Liver (tissue), 8 donors: ENCODE measurements at regions not wholly inside any gene's neighbourhood (a gene's known extent, or its start where the extent isn't known, plus 50 kb on each side); places are given as distances from the start of the nearest gene placed in this dataset.

ENCODE experiments used
- DNase-seq: peaks from one replicate; pipeline ENCODE4 v3.0.0-alpha.2; 2017; ENCODE audit warnings: low spot score
- H3K27ac ChIP-seq, 2 donors: one replicate each; pipeline ENCODE4 v1.7.0; 2013; ENCODE audit warnings: inconsistent platforms in 2 of 2, low read length in 2 of 2, control low read depth in 1 of 2, low read depth in 1 of 2, mild to moderate bottlenecking in 1 of 2
- H3K27me3 ChIP-seq, 4 donors: one replicate each; pipeline versions ENCODE4 v1.6.1 to v1.7.0; 2013; ENCODE audit warnings: low read length in 3 of 4, inconsistent platforms in 1 of 4, mild to moderate bottlenecking in 1 of 4, moderate library complexity in 1 of 4; ENCODE audit not compliant: control insufficient read depth in 4 of 4, insufficient read depth in 4 of 4
- H3K36me3 ChIP-seq, 4 donors: one replicate each; pipeline versions ENCODE4 v1.6.1 to v1.7.0; 2013; ENCODE audit warnings: low read length in 3 of 4, mild to moderate bottlenecking in 3 of 4, low read depth in 1 of 4, moderate library complexity in 1 of 4; ENCODE audit not compliant: control insufficient read depth in 4 of 4, insufficient read depth in 3 of 4
- H3K4me1 ChIP-seq, 4 donors: one replicate each; pipeline versions ENCODE4 v1.6.1 to v1.7.0; 2013; ENCODE audit warnings: low read length in 3 of 4, mild to moderate bottlenecking in 3 of 4, moderate library complexity in 1 of 4; ENCODE audit not compliant: control insufficient read depth in 4 of 4, insufficient read depth in 4 of 4
- H3K4me3 ChIP-seq, 3 donors: one replicate each; pipeline versions ENCODE4 v1.6.1 to v1.7.0; 2013; ENCODE audit warnings: low read length in 3 of 3, control low read depth in 1 of 3, low read depth in 1 of 3, mild to moderate bottlenecking in 1 of 3
- H3K9ac ChIP-seq, 2 donors: one replicate each; pipeline ENCODE4 v1.7.0; 2013; ENCODE audit warnings: low read length in 2 of 2, mild to moderate bottlenecking in 2 of 2, moderate library complexity in 2 of 2, control low read depth in 1 of 2, low read depth in 1 of 2
- H3K9me3 ChIP-seq, 4 donors: one replicate each; pipeline versions ENCODE4 v1.6.1 to v1.7.0; 2013; ENCODE audit warnings: low read length in 3 of 4; ENCODE audit not compliant: control insufficient read depth in 4 of 4
- EGR1 ChIP-seq, 2 donors: IDR thresholded peaks; 2 replicates each; pipeline ENCODE4 v1.6.1; 2016 to 2018; ENCODE audit warnings: antibody characterized with exemption in 2 of 2, low read depth in 2 of 2
- FOXA2 ChIP-seq: IDR thresholded peaks from 2 replicates; pipeline ENCODE4 v1.6.1; 2016; ENCODE audit warnings: antibody characterized with exemption
- HNF4A ChIP-seq, 2 donors: conservative IDR thresholded peaks; 2 replicates each; pipeline ENCODE4 v1.6.1; 2016; ENCODE audit warnings: antibody characterized with exemption in 2 of 2, mild to moderate bottlenecking in 2 of 2
- HNF4G ChIP-seq: IDR thresholded peaks from 2 replicates; pipeline ENCODE4 v1.6.1; 2016; ENCODE audit warnings: antibody characterized with exemption
- JUND ChIP-seq, 2 donors: IDR thresholded peaks; 2 replicates each; pipeline ENCODE4 v1.6.1; 2016; ENCODE audit warnings: antibody characterized with exemption in 2 of 2
- RAD21 ChIP-seq, 2 donors: IDR thresholded peaks; 2 replicates each; pipeline ENCODE4 v1.6.1; 2016; ENCODE audit warnings: antibody characterized with exemption in 2 of 2, mild to moderate bottlenecking in 2 of 2
- RXRA ChIP-seq, 2 donors: IDR thresholded peaks; 2 replicates each; pipeline ENCODE4 v1.6.1; 2017 to 2018; ENCODE audit warnings: antibody characterized with exemption in 2 of 2, mild to moderate bottlenecking in 1 of 2
- SP1 ChIP-seq: IDR thresholded peaks from 2 replicates; pipeline ENCODE4 v1.6.1; 2018; ENCODE audit warnings: antibody characterized with exemption, mild to moderate bottlenecking
- TAF1 ChIP-seq: conservative IDR thresholded peaks from 2 replicates; pipeline ENCODE4 v1.6.1; 2016; ENCODE audit warnings: antibody characterized with exemption, mild to moderate bottlenecking
- YY1 ChIP-seq: IDR thresholded peaks from 2 replicates; pipeline ENCODE4 v1.6.1; 2016; ENCODE audit warnings: antibody characterized with exemption, mild to moderate bottlenecking
- WGBS: extraction: QIAGEN DNeasy Blood & Tissue Kit; methylation state at CpG from one replicate; pipeline ENCODE4 v1.1.7; 2013; 5-methylcytosine and 5-hydroxymethylcytosine counted together
- TF ChIP-seq, protein P1 (sequence below): IDR thresholded peaks from 2 replicates; pipeline ENCODE4 v1.6.1; 2016; ENCODE audit warnings: antibody characterized with exemption
- TF ChIP-seq, protein P2 (sequence below): fragments of 150-350 bp; IDR thresholded peaks from 2 replicates; pipeline ENCODE4 v1.5.1; 2017; ENCODE audit warnings: improper control_type of control experiment, low read depth, low read length; ENCODE audit not compliant: missing input control
- donor health status: healthy.
- donor health status: healthy.
- donor health status: healthy.
- donor health status: healthy.
- donor health status: healthy.

DNA sequence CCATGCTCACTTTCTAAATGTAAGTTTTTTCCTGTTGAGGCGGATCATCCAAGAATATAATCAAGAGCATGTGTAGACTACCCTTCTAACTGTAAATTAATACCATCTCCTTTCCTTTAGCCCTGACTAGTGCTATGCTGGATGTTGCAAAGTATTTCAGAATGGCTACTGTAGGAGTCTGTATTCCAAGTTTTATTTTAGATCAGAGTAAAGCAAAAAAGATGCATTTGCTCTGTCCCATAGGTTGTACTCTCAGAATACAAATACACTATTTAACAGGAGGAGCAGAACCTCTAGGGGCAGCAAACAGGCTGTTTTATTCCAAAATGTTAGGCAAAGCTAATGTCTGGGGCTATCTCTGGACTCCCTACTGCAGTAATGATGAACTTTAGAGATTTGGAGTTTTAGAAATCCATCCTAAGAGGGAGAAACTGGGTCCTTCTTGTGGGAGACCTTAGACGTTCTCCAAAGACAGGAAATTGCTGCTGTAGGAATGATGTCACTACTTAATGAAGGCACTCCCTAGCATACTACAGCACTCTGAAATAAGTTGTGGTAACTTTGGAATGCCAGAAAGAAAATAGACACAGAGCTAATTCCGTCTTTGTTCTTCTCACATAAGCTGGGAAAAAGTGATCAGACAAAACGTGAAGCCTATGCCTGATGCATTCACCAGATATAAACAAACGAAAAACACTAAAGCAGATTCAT is 392.4 kb upstream of the HS3ST5 start (continued):
- no peak for TF ChIP-seq RXRA (IDR thresholded peaks at IDR 0.05)
- TF ChIP-seq, protein P1, sequence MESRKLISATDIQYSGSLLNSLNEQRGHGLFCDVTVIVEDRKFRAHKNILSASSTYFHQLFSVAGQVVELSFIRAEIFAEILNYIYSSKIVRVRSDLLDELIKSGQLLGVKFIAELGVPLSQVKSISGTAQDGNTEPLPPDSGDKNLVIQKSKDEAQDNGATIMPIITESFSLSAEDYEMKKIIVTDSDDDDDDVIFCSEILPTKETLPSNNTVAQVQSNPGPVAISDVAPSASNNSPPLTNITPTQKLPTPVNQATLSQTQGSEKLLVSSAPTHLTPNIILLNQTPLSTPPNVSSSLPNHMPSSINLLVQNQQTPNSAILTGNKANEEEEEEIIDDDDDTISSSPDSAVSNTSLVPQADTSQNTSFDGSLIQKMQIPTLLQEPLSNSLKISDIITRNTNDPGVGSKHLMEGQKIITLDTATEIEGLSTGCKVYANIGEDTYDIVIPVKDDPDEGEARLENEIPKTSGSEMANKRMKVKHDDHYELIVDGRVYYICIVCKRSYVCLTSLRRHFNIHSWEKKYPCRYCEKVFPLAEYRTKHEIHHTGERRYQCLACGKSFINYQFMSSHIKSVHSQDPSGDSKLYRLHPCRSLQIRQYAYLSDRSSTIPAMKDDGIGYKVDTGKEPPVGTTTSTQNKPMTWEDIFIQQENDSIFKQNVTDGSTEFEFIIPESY: no peak
- TF ChIP-seq HNF4G: no peak
- no peak for TF ChIP-seq EGR1 (IDR thresholded peaks at IDR 0.05; ENCODE audit: low read depth in 2 of 2)
- TF ChIP-seq SP1: no peak

DNA sequence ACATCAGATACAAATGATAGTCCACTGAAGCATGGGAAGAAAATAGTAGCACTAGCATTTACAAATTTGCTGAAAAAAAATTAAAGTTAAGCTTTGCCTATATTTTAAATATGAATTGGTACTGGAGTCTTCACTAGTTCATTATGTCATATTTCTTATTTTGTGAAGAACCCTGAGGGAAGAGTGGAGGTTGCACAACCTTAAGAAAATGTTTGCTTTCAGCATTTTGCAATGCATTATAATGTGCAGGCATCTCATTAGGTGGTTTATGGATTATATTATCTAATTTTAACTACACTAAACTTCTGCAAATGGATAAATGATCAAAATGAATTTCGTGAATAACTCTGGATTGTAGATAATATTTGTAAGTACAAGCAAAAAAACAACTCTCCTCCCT is 390.8 kb upstream of the HS3ST5 start:
- no peaks in the 10 kb centered on the region for H3K4me1 ChIP-seq
- 59% methylated on average over 1 of the region's 1 CpG for WGBS
- H3K36me3 ChIP-seq: no peaks in the 10 kb centered on the region
- DNase-seq: no peak
- H3K27ac ChIP-seq: no peak overlapping the region
- no peak overlapping the region for H3K9ac ChIP-seq
- H3K9me3 ChIP-seq: no peaks in the 10 kb centered on the region
- H3K4me3 ChIP-seq: no peak overlapping the region
- no peaks in the 10 kb centered on the region for H3K27me3 ChIP-seq
- TF ChIP-seq FOXA2: no peak
- TF ChIP-seq RAD21 (IDR thresholded peaks at IDR 0.05): no peak
- TF ChIP-seq YY1: no peak
- TF ChIP-seq, protein P2, sequence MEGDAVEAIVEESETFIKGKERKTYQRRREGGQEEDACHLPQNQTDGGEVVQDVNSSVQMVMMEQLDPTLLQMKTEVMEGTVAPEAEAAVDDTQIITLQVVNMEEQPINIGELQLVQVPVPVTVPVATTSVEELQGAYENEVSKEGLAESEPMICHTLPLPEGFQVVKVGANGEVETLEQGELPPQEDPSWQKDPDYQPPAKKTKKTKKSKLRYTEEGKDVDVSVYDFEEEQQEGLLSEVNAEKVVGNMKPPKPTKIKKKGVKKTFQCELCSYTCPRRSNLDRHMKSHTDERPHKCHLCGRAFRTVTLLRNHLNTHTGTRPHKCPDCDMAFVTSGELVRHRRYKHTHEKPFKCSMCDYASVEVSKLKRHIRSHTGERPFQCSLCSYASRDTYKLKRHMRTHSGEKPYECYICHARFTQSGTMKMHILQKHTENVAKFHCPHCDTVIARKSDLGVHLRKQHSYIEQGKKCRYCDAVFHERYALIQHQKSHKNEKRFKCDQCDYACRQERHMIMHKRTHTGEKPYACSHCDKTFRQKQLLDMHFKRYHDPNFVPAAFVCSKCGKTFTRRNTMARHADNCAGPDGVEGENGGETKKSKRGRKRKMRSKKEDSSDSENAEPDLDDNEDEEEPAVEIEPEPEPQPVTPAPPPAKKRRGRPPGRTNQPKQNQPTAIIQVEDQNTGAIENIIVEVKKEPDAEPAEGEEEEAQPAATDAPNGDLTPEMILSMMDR: no peak
- no peak for TF ChIP-seq TAF1
- no peak for TF ChIP-seq SP1
- no peak for TF ChIP-seq JUND (IDR thresholded peaks at IDR 0.05)

DNA sequence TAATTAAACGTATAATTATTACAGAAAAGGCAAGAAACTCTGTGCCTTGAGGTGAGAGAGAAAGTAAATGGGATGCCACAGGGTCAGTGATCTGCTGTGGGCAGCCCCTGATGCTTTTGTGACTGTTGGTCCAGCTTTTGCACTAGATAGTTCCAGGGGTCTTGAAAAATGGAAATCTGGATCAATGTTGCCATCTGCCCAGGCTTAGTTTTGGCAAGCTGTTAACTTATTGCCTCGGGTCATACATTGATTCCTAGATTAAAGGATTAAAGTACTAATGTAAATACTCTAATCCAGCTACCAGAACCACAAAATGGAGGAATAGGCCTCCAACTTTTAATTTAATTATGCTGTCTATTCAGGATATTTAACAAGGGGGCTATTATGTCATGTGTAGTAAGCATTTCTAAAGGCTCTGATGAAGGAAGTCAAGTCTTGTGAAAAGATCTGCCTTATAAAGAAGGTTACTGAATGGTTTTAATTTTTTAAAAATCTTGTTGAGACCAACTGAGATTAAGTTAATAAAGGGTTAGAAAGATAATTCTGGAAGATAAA is 376.0 kb upstream of the HS3ST5 start:
- Histone ChIP-seq H3K27me3 (no peaks in the 10 kb centered on the region), H3K4me3 (no peak overlapping the region), H3K4me1 (no peaks in the 10 kb centered on the region), H3K9ac (no peak overlapping the region), H3K36me3 (no peaks in the 10 kb centered on the region), H3K27ac (no peak overlapping the region), H3K9me3 (no peaks in the 10 kb centered on the region)
- no peak for DNase-seq
- 60% methylated on average over 2 of the region's 2 CpGs for WGBS
- TF ChIP-seq, protein P1: no peak
- no peak for TF ChIP-seq FOXA2
- TF ChIP-seq JUND (IDR thresholded peaks at IDR 0.05): no peak
- no peak for TF ChIP-seq HNF4A (conservative IDR thresholded peaks at IDR 0.05)
- TF ChIP-seq, protein P2: no peak
- TF ChIP-seq RAD21 (IDR thresholded peaks at IDR 0.05): no peak
- no peak for TF ChIP-seq RXRA (IDR thresholded peaks at IDR 0.05)
